ENCODE measurements at regions not wholly inside any gene's neighbourhood (a gene's known extent, or its start where the extent isn't known, plus 50 kb on each side); places are given as distances from the start of the nearest gene placed in this dataset.

GRCh38 chr16:75806487-75806886 is 80.2 kb upstream of the CPHXL start:
- TF ChIP-seq EZH2phosphoT487 (IDR thresholded peaks at IDR 0.05; ENCODE audit: low read depth) (no peak), CTCF (IDR thresholded peaks at IDR 0.05; ENCODE audit: low read depth, low read length) (no peak)
- Histone ChIP-seq H3K27me3 (ENCODE audit: low read depth, low read length) (peaks cover 20% of the 10 kb centered on the region; the same call in 1 of the 2 replicates), H3K36me3 (replicated peaks; ENCODE audit: low read depth, low read length) (no peaks in the 10 kb centered on the region), H2AFZ (ENCODE audit: low read depth, low read length) (no peak overlapping the region), H3K27ac (ENCODE audit: low read length) (no peak overlapping the region), H3K79me2 (ENCODE audit: low read length) (no peaks in the 10 kb centered on the region), H3K9ac (ENCODE audit: low read length) (no peak overlapping the region), H3K9me3 (ENCODE audit: insufficient read depth, low read length) (no peaks in the 10 kb centered on the region), H3K4me2 (ENCODE audit: low read length) (no peak overlapping the region), H4K20me1 (ENCODE audit: insufficient read depth, low read length) (no peaks in the 10 kb centered on the region), H3K4me1 (ENCODE audit: low read length) (no peaks in the 10 kb centered on the region), H3K4me3 (ENCODE audit: low read length) (no peak overlapping the region)

DNA sequence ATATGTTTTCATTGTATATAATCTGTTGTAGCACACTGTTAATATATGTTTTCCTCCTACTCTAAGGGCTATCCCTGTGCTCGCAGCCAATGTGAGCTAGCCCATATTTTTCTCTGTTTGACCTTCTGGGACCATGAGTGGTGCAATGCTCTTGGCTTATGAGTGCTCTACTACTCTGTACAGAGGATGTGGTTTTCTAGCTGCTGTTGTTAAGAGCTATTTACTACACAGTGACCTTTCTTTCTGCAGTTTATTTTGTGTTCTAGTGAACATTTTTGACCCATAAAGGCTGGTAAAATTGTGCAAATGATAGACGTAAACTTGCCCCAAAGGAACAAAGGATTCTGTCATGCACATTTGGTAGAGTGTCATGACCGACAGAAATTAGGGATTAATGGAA is 84.1 kb upstream of the CPHXL start:
- H3K27me3 ChIP-seq (ENCODE audit: low read depth, low read length), result peaks cover 18% of the 10 kb centered on the region; the same call in 1 of the 2 replicates
- no peak overlapping the region for H3K4me2 ChIP-seq (ENCODE audit: low read length)

DNA sequence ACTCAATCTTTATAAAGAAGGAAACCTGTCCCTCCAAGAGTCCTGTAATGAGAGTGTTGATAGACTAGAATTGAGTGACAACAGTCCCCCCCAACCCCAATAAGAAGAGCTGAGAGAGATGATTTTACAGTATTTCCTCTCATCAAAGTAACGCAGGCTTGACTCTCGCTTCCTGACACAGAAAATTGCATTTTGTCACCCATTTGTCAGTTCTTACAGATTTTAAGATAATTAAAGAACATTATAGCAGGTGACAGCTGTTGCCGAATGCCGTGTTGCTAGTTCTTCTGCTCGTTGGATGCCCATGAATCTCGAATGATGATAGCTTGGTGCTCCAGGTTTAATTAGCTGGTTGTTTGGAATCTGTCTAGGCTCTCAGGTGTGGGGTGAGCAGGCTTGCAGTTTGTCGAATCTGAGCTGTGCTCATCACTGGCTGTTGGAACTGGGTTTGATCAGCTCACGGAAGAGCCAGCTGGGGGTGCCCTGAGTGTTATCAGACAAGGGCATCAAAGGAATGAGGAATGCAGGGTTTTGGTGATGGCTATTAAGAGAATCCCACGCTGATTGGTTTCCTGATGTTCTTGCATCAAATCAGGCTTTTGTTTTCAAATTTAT is 84.8 kb upstream of the CPHXL start:
- Histone ChIP-seq H3K27ac (ENCODE audit: low read length) (no peak overlapping the region), H3K79me2 (ENCODE audit: low read length) (no peaks in the 10 kb centered on the region), H4K20me1 (ENCODE audit: insufficient read depth, low read length) (no peaks in the 10 kb centered on the region), H3K27me3 (ENCODE audit: low read depth, low read length) (peaks cover 13% of the 10 kb centered on the region; the same call in 1 of the 2 replicates), H2AFZ (ENCODE audit: low read depth, low read length) (no peak overlapping the region), H3K9ac (ENCODE audit: low read length) (no peak overlapping the region), H3K9me3 (ENCODE audit: insufficient read depth, low read length) (no peaks in the 10 kb centered on the region), H3K36me3 (replicated peaks; ENCODE audit: low read depth, low read length) (no peaks in the 10 kb centered on the region), H3K4me2 (ENCODE audit: low read length) (no peak overlapping the region), H3K4me3 (ENCODE audit: low read length) (no peak overlapping the region), H3K4me1 (ENCODE audit: low read length) (no peaks in the 10 kb centered on the region)
- TF ChIP-seq CTCF (IDR thresholded peaks at IDR 0.05; ENCODE audit: low read depth, low read length), result no peak
- no peak for TF ChIP-seq EZH2phosphoT487 (IDR thresholded peaks at IDR 0.05; ENCODE audit: low read depth)

More for the DNA sequence above, 84.1 kb upstream of the CPHXL start:
- Histone ChIP-seq H3K79me2 (ENCODE audit: low read length) (no peaks in the 10 kb centered on the region), H3K27ac (ENCODE audit: low read length) (no peak overlapping the region), H3K4me3 (ENCODE audit: low read length) (no peak overlapping the region), H3K9me3 (ENCODE audit: insufficient read depth, low read length) (no peaks in the 10 kb centered on the region), H3K36me3 (replicated peaks; ENCODE audit: low read depth, low read length) (no peaks in the 10 kb centered on the region), H3K9ac (ENCODE audit: low read length) (no peak overlapping the region), H2AFZ (ENCODE audit: low read depth, low read length) (no peak overlapping the region), H3K4me1 (ENCODE audit: low read length) (no peaks in the 10 kb centered on the region), H4K20me1 (ENCODE audit: insufficient read depth, low read length) (no peaks in the 10 kb centered on the region)
- TF ChIP-seq CTCF (IDR thresholded peaks at IDR 0.05; ENCODE audit: low read depth, low read length) (no peak), EZH2phosphoT487 (IDR thresholded peaks at IDR 0.05; ENCODE audit: low read depth) (no peak)

- no peak overlapping the region for H3K4me2 ChIP-seq (ENCODE audit: low read length)
- peaks cover 17% of the 10 kb centered on the region for H3K27me3 ChIP-seq (ENCODE audit: low read depth, low read length)
- no peak overlapping the region for H2AFZ ChIP-seq (ENCODE audit: low read depth, low read length)
- H3K36me3 ChIP-seq (replicated peaks; ENCODE audit: low read depth, low read length), result no peaks in the 10 kb centered on the region
- H3K9me3 ChIP-seq (ENCODE audit: insufficient read depth, low read length), result no peaks in the 10 kb centered on the region
- H3K27ac ChIP-seq (ENCODE audit: low read length), result no peak overlapping the region
- no peak overlapping the region for H3K9ac ChIP-seq (ENCODE audit: low read length)
- TF ChIP-seq CTCF (IDR thresholded peaks at IDR 0.05; ENCODE audit: low read depth, low read length) (no peak), EZH2phosphoT487 (IDR thresholded peaks at IDR 0.05; ENCODE audit: low read depth) (no peak)
- no peaks in the 10 kb centered on the region for H3K79me2 ChIP-seq (ENCODE audit: low read length)
- no peaks in the 10 kb centered on the region for H4K20me1 ChIP-seq (ENCODE audit: insufficient read depth, low read length)
- no peak overlapping the region for H3K4me3 ChIP-seq (ENCODE audit: low read length)
- H3K4me1 ChIP-seq (ENCODE audit: low read length), result no peaks in the 10 kb centered on the region
Observed at GRCh38 chr16:75818491-75818890, 92.2 kb upstream of the CPHXL start.

Data from OCI-LY3 (cell line).